Stimulated activated CD8-positive, alpha-beta memory T cell treated with anti-CD3 and anti-CD28 coated beads, Interleukin-4, amount 100 ng/mL, for 48 hours (primary cell): ENCODE measurements at regions not wholly inside any gene's neighbourhood (a gene's known extent, or its start where the extent isn't known, plus 50 kb on each side); places are given as distances from the start of the nearest gene placed in this dataset.

Experiments
- DNase-seq: peaks from one replicate; pipeline ENCODE4 v3.0.0-alpha.2; 2020

- DNase-seq, result no peak
Measured at GRCh38 chr14:51400139-51400538, 160.1 kb downstream of the TMX1 start.

- DNase-seq, result no peak
Measured at GRCh38 chr14:51401272-51401671, 161.2 kb downstream of the TMX1 start.

GRCh38 chr14:51401756-51402155 is 161.7 kb downstream of the TMX1 start:
- no peak for DNase-seq

- no peak for DNase-seq
Measured at GRCh38 chr14:51410897-51411296, 170.8 kb downstream of the TMX1 start.

GRCh38 chr14:51419685-51420084 is 179.6 kb downstream of the TMX1 start:
- no peak for DNase-seq

- no peak for DNase-seq
Measured at GRCh38 chr14:51422704-51423103, 182.7 kb downstream of the TMX1 start.

- DNase-seq, result no peak
Measured at GRCh38 chr14:51424041-51424440, 184.0 kb downstream of the TMX1 start.

- no peak for DNase-seq
Measured at GRCh38 chr14:51424561-51425251, 184.7 kb downstream of the TMX1 start.

- DNase-seq, result no peak
Measured at GRCh38 chr14:51428981-51429380, 188.9 kb downstream of the TMX1 start.

GRCh38 chr14:51430079-51430478 is 190.0 kb downstream of the TMX1 start:
- no peak for DNase-seq

GRCh38 chr14:51430633-51431032 is 190.6 kb downstream of the TMX1 start:
- no peak for DNase-seq

- no peak for DNase-seq
Measured at GRCh38 chr14:51431033-51431709, 191.1 kb downstream of the TMX1 start.

- DNase-seq, result no peak
Measured at GRCh38 chr14:51431741-51432140, 191.7 kb downstream of the TMX1 start.

GRCh38 chr14:51432302-51432948 is 192.4 kb downstream of the TMX1 start:
- no peak for DNase-seq

GRCh38 chr14:51436630-51437029 is 196.6 kb downstream of the TMX1 start:
- DNase-seq, result no peak

GRCh38 chr14:51439896-51440295 is 199.8 kb downstream of the TMX1 start:
- DNase-seq, result no peak

GRCh38 chr14:51441001-51441400 is 201.0 kb downstream of the TMX1 start:
- DNase-seq, result no peak

GRCh38 chr14:51442513-51443175 is 202.6 kb downstream of the TMX1 start:
- DNase-seq, result no peak

- DNase-seq, result no peak
Measured at GRCh38 chr14:51443195-51444018, 203.4 kb downstream of the TMX1 start.

GRCh38 chr14:51444353-51445000 is 204.4 kb downstream of the TMX1 start:
- DNase-seq, result no peak

GRCh38 chr14:51445001-51445390 is 204.9 kb downstream of the TMX1 start:
- DNase-seq, result no peak

GRCh38 chr14:51446771-51447170 is 204.9 kb upstream of the FRMD6 start:
- no peak for DNase-seq
